Cardiac fibroblast (primary cell): ENCODE measurements at regions not wholly inside any gene's neighbourhood (a gene's known extent, or its start where the extent isn't known, plus 50 kb on each side); places are given as distances from the start of the nearest gene placed in this dataset.
"Not testable (repeated sequence)": the region's sequence is repeated elsewhere in the genome, so short reads cannot be mapped to it uniquely, and the experiment has no call there.

Experiments used
- DNase-seq, 2 donors: peaks; one replicate each; pipeline versions ENCODE4 v3.0.0 to v3.0.0-alpha.2; 2010; ENCODE audit warnings: low read depth in 2 of 2
- H3K4me3 ChIP-seq, 2 donors: replicated peaks in 1 of 2; 1 replicate in 1 of 2; 2 replicates in 1 of 2; pipeline ENCODE4 v1.5.1; 2011; ENCODE audit warnings: low read depth in 2 of 2, low read length in 2 of 2, mild to moderate bottlenecking in 2 of 2, moderate library complexity in 1 of 2
- CTCF ChIP-seq: IDR thresholded peaks from one replicate; pipeline ENCODE4 v1.5.1; 2011; ENCODE audit warnings: low read depth, mild to moderate bottlenecking, low read length, inconsistent platforms

GRCh38 chr12:67069451-67070306, 199.5 kb upstream of the CAND1 start:
- peak overlapping the region; percentile 38 to 46 for H3K4me3 ChIP-seq
- DNase-seq: peak in 1 of 2 donors; percentile 3
- TF ChIP-seq CTCF: no peak

- no peak for DNase-seq
- H3K4me3 ChIP-seq: no peak overlapping the region
- TF ChIP-seq CTCF: no peak
These were observed 198.9 kb upstream of the CAND1 start for GRCh38 chr12:67070307-67070600.

GRCh38 chr12:67070604-67071003, 198.6 kb upstream of the CAND1 start:
- no peak for TF ChIP-seq CTCF
- no peak for DNase-seq
- H3K4me3 ChIP-seq: no peak overlapping the region

- not testable (repeated sequence) for DNase-seq, H3K4me3 ChIP-seq
These were observed 196.9 kb upstream of the CAND1 start for GRCh38 chr12:67072281-67072680.

- no peak for DNase-seq
- H3K4me3 ChIP-seq: no peak overlapping the region
- no peak for TF ChIP-seq CTCF
These were observed 195.8 kb upstream of the CAND1 start for GRCh38 chr12:67073336-67073735.

GRCh38 chr12:67074072-67074471, 195.1 kb upstream of the CAND1 start:
- no peak for TF ChIP-seq CTCF

GRCh38 chr12:67077617-67078016, 191.5 kb upstream of the CAND1 start:
- peak in 1 of 2 donors; percentile 62 for DNase-seq

More at GRCh38 chr12:67074072-67074471, 195.1 kb upstream of the CAND1 start:
- DNase-seq: no peak
- no peak overlapping the region for H3K4me3 ChIP-seq

More at GRCh38 chr12:67077617-67078016, 191.5 kb upstream of the CAND1 start:
- no peak overlapping the region for H3K4me3 ChIP-seq
- no peak for TF ChIP-seq CTCF
